ENCODE measurements at regions not wholly inside any gene's neighbourhood (a gene's known extent, or its start where the extent isn't known, plus 50 kb on each side); places are given as distances from the start of the nearest gene placed in this dataset.

DNA sequence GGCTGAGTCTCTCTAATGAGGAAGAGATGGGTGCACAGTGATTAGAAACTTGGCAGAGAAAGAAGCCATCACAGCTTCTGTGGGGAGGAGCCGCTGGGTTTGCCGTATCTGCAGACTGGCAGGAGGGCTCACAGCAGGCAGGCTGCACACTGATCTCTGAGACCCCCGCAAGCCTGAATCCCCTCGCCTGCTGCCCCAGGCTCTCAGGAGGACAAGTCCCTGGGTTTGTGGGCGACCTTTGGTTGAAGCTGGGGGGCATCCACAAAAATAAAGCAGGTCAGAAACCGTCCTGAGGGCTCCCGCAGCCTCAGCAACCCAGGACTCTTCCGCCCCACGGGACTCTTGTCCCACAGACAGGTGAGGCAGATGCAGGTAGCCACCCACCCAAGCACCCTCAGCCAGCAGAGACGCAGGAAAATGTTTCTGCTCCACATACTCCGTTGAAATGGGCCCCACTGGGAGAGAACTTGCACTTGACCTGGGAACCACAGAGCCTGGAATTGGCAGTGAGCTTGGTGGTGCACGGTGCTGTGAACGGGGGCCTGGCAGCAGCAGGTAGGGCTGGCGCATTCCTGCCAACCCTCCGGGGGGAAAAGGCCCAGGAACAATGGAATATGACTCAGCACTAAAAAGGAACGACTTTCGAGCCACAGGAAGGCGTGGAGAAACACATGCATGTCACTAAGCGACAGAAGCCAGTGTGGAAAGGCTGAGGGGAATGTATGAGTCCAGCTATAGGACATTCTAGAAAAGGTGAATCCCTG, 89.9 kb downstream of the YTHDF1 start:
- TF ChIP-seq, protein P1, sequence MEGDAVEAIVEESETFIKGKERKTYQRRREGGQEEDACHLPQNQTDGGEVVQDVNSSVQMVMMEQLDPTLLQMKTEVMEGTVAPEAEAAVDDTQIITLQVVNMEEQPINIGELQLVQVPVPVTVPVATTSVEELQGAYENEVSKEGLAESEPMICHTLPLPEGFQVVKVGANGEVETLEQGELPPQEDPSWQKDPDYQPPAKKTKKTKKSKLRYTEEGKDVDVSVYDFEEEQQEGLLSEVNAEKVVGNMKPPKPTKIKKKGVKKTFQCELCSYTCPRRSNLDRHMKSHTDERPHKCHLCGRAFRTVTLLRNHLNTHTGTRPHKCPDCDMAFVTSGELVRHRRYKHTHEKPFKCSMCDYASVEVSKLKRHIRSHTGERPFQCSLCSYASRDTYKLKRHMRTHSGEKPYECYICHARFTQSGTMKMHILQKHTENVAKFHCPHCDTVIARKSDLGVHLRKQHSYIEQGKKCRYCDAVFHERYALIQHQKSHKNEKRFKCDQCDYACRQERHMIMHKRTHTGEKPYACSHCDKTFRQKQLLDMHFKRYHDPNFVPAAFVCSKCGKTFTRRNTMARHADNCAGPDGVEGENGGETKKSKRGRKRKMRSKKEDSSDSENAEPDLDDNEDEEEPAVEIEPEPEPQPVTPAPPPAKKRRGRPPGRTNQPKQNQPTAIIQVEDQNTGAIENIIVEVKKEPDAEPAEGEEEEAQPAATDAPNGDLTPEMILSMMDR (IDR thresholded peaks at IDR 0.05) = no peak
- TF ChIP-seq POLR2AphosphoS5 (IDR thresholded peaks at IDR 0.05; ENCODE audit: insufficient read depth in 1 of 2, low read depth in 1 of 2) = no peak

Data from vagina (tissue), 2 donors.